ENCODE measurements at regions not wholly inside any gene's neighbourhood (a gene's known extent, or its start where the extent isn't known, plus 50 kb on each side); places are given as distances from the start of the nearest gene placed in this dataset.

DNA sequence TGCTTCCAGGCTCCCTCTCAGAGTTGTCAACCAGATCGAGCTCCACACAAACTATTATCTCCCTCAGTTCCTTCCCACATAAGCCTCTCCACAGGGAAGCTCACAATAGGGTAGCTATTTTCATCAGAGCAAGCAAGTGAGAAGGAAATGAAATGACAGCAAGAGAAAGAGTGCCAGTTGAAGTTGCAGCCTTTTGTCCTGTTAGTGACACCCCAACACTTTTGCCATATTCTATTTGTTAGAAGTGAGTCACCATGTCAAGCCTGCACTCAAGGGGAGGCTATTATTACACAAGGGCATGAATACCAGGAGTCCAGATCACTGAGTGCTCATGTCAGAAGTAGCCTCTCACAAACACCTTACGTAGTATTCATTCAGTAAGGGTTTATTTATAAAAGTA lies 266.3 kb upstream of the NOCT start:
- Histone ChIP-seq H3K36me3 (no peaks in the 10 kb centered on the region), H3K27me3 (no peaks in the 10 kb centered on the region), H3K27ac (no peak overlapping the region), H3K4me1 (ENCODE audit: control insufficient read depth in 1 of 2, insufficient read depth in 1 of 2, low read depth in 1 of 2, low read length in 1 of 2) (no peaks in the 10 kb centered on the region), H3K4me3 (ENCODE audit: low read depth in 1 of 2, low read length in 1 of 2) (no peak overlapping the region), H3K9me3 (no peaks in the 10 kb centered on the region)
- TF ChIP-seq CTCF (IDR thresholded peaks at IDR 0.05) = no peak

- H3K9me3 ChIP-seq = no peaks in the 10 kb centered on the region
- no peaks in the 10 kb centered on the region for H3K27me3 ChIP-seq
- no peak overlapping the region for H3K27ac ChIP-seq
- H3K4me1 ChIP-seq (ENCODE audit: control insufficient read depth in 1 of 2, insufficient read depth in 1 of 2, low read depth in 1 of 2, low read length in 1 of 2) = no peaks in the 10 kb centered on the region
- no peak for TF ChIP-seq CTCF (IDR thresholded peaks at IDR 0.05)
- H3K4me3 ChIP-seq (ENCODE audit: low read depth in 1 of 2, low read length in 1 of 2) = no peak overlapping the region
- H3K36me3 ChIP-seq = no peaks in the 10 kb centered on the region
These were observed 273.7 kb upstream of the NOCT start for GRCh38 chr4:138741766-138742377.

DNA sequence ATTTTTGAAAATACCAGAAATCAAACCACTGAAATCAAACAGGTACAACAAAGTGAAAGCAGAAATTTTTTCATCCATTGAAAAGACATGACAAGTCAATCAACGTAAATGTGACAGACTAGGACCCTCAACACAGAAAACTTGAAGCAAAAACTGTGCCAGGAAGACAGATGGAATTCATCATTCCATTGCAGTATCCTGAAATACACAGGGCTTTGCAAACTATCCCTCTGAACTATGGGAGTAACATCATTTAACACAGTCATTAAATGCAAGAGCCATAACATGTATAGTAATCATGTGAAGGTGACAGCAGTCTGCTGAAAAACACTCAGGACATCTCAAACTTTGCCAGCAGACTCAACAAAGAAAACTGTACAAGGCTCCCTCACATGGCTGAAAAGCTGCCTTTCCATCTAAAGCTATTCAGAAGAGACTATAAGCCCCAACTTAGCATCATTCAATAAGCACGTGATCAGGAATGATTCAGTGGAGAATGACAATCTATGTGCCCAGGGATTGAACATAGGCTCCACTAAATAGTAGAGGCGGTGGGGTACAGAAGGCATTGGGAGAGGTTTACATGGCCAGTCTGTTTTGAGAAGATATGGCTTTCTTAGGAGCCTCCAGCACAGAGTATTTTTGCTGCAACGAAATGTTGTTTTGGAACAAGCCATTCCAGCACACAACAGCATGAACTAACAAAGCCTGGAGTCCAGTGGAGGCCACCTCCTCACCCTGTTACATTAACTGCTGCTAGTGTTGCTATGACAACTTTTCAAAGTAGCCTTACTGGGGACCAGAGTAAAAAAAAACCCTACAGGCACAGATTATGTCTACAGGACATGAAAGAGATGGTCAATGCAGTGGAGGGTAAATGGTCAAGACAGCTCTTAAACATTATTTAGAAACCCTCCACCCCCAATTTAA lies 274.5 kb upstream of the NOCT start:
- no peaks in the 10 kb centered on the region for H3K27me3 ChIP-seq
- no peak overlapping the region for H3K4me3 ChIP-seq (ENCODE audit: low read depth in 1 of 2, low read length in 1 of 2)
- TF ChIP-seq CTCF (IDR thresholded peaks at IDR 0.05) = no peak
- H3K36me3 ChIP-seq = no peaks in the 10 kb centered on the region
- H3K27ac ChIP-seq = no peak overlapping the region
- no peaks in the 10 kb centered on the region for H3K4me1 ChIP-seq (ENCODE audit: control insufficient read depth in 1 of 2, insufficient read depth in 1 of 2, low read depth in 1 of 2, low read length in 1 of 2)
- no peaks in the 10 kb centered on the region for H3K9me3 ChIP-seq

GRCh38 chr4:138736362-138736761 lies 279.2 kb upstream of the NOCT start:
- Histone ChIP-seq H3K27me3 (no peaks in the 10 kb centered on the region), H3K36me3 (no peaks in the 10 kb centered on the region), H3K9me3 (no peaks in the 10 kb centered on the region), H3K4me1 (ENCODE audit: control insufficient read depth in 1 of 2, insufficient read depth in 1 of 2, low read depth in 1 of 2, low read length in 1 of 2) (no peaks in the 10 kb centered on the region), H3K4me3 (ENCODE audit: low read depth in 1 of 2, low read length in 1 of 2) (no peak overlapping the region), H3K27ac (no peak overlapping the region)
- TF ChIP-seq CTCF (IDR thresholded peaks at IDR 0.05) = no peak

GRCh38 chr4:138734746-138735145 lies 280.8 kb upstream of the NOCT start:
- no peaks in the 10 kb centered on the region for H3K27me3 ChIP-seq
- H3K4me1 ChIP-seq (ENCODE audit: control insufficient read depth in 1 of 2, insufficient read depth in 1 of 2, low read depth in 1 of 2, low read length in 1 of 2) = no peaks in the 10 kb centered on the region
- H3K36me3 ChIP-seq = no peaks in the 10 kb centered on the region
- no peak overlapping the region for H3K4me3 ChIP-seq (ENCODE audit: low read depth in 1 of 2, low read length in 1 of 2)
- no peaks in the 10 kb centered on the region for H3K9me3 ChIP-seq
- no peak overlapping the region for H3K27ac ChIP-seq
- TF ChIP-seq CTCF (IDR thresholded peaks at IDR 0.05) = no peak
